Endodermal cell (in vitro differentiated cells): ENCODE measurements at regions not wholly inside any gene's neighbourhood (a gene's known extent, or its start where the extent isn't known, plus 50 kb on each side); places are given as distances from the start of the nearest gene placed in this dataset.

Source experiments
- DNase-seq: peaks from one replicate; pipeline ENCODE4 v3.0.0-alpha.2; 2017
- H3K27ac ChIP-seq: 2 replicates; pipeline ENCODE4 v1.5.1; 2013; ENCODE audit warnings: mild to moderate bottlenecking, low read depth, low read length, moderate library complexity
- H3K27me3 ChIP-seq: 2 replicates; pipeline ENCODE4 v1.6.1; 2013; ENCODE audit warnings: mild to moderate bottlenecking, low read length, moderate library complexity; ENCODE audit not compliant: insufficient read depth, control insufficient read depth, poor library complexity, severe bottlenecking
- H3K36me3 ChIP-seq: 2 replicates; pipeline ENCODE4 v1.7.0; 2013; ENCODE audit warnings: mild to moderate bottlenecking, low read length, moderate library complexity; ENCODE audit not compliant: control insufficient read depth, insufficient read depth
- H3K4me1 ChIP-seq: one replicate; pipeline ENCODE4 v1.7.0; 2013; ENCODE audit warnings: low read length; ENCODE audit not compliant: control insufficient read depth, insufficient read depth
- H3K4me3 ChIP-seq: 2 replicates; pipeline ENCODE4 v1.5.1; 2013; ENCODE audit warnings: mild to moderate bottlenecking, low read length, moderate library complexity
- H3K9ac ChIP-seq: 2 replicates; pipeline ENCODE4 v1.6.1; 2013; ENCODE audit warnings: mild to moderate bottlenecking, low read length, moderate library complexity; ENCODE audit not compliant: poor library complexity, severe bottlenecking; ENCODE audit errors: extremely low read depth
- H3K9me3 ChIP-seq: 2 replicates; pipeline ENCODE4 v1.6.1; 2013; ENCODE audit warnings: mild to moderate bottlenecking, low read length, moderate library complexity; ENCODE audit not compliant: control insufficient read depth
- H3K27ac Mint-ChIP-seq: 2 replicates; pipeline ENCODE4 v1.8.0; 2020; ENCODE audit warnings: mixed read lengths
- H3K27me3 Mint-ChIP-seq: 2 replicates; pipeline ENCODE4 v1.8.0; 2021; ENCODE audit warnings: mild to moderate bottlenecking, mixed read lengths; ENCODE audit not compliant: insufficient read depth
- H3K36me3 Mint-ChIP-seq: 2 replicates; pipeline ENCODE4 v1.8.0; 2020; ENCODE audit warnings: low read depth, mixed read lengths
- H3K4me1 Mint-ChIP-seq: 2 replicates; pipeline ENCODE4 v1.8.0; 2020; ENCODE audit warnings: mixed read lengths
- H3K4me3 Mint-ChIP-seq: 2 replicates; pipeline ENCODE4 v1.8.0; 2020; ENCODE audit warnings: mild to moderate bottlenecking, moderate library complexity, mixed read lengths
- H3K9me3 Mint-ChIP-seq: 2 replicates; pipeline ENCODE4 v1.8.0; 2020; ENCODE audit warnings: mild to moderate bottlenecking, mixed read lengths
- WGBS, 2 experiments: methylation state at CpG; one replicate each; pipeline versions ENCODE4 v1.1.5 to v1.1.7; 2013; ENCODE audit warnings: missing lambda C conversion rate in 2 of 2, mixed read lengths in 1 of 2; ENCODE audit not compliant: insufficient coverage in 1 of 2, insufficient read length in 1 of 2; 5-methylcytosine and 5-hydroxymethylcytosine counted together
- TF ChIP-seq, protein P1 (sequence below): fragments of 200-600 bp; sonication (generic); conservative IDR thresholded peaks from 2 replicates; pipeline ENCODE4 v1.5.0; 2021; ENCODE audit warnings: antibody characterized with exemption, mild to moderate bottlenecking

- no peaks in the 10 kb centered on the region for H3K9me3 Mint-ChIP-seq
- TF ChIP-seq, protein P1, sequence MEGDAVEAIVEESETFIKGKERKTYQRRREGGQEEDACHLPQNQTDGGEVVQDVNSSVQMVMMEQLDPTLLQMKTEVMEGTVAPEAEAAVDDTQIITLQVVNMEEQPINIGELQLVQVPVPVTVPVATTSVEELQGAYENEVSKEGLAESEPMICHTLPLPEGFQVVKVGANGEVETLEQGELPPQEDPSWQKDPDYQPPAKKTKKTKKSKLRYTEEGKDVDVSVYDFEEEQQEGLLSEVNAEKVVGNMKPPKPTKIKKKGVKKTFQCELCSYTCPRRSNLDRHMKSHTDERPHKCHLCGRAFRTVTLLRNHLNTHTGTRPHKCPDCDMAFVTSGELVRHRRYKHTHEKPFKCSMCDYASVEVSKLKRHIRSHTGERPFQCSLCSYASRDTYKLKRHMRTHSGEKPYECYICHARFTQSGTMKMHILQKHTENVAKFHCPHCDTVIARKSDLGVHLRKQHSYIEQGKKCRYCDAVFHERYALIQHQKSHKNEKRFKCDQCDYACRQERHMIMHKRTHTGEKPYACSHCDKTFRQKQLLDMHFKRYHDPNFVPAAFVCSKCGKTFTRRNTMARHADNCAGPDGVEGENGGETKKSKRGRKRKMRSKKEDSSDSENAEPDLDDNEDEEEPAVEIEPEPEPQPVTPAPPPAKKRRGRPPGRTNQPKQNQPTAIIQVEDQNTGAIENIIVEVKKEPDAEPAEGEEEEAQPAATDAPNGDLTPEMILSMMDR: no peak
- DNase-seq: no peak
Measured at GRCh38 chr16:26189536-26189935, 497.8 kb downstream of the HS3ST4 start.

DNA sequence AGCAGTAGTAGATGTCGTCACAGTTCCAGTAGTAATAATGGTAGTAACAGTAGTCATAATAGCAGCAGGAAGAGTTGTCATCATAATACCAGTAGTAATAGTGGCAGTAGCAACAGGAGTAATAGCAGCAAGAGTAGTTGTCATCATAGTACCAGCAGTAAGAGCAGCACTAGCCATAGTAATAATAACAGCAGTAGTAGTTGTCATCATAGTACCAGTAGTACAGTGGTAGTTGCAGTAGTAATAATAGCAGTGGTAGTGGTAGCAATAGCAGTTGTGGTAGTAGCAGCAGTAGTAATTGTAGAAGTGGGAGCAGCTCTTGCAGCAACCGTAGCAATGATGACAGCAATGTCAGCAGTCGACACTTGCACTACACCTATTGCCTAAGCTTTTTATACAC, 502.8 kb downstream of the HS3ST4 start:
- TF ChIP-seq, protein P1: no peak
- Histone ChIP-seq H3K27me3 (no peaks in the 10 kb centered on the region), H3K4me3 (no peak overlapping the region), H3K27ac (no peak overlapping the region), H3K9me3 (no peaks in the 10 kb centered on the region), H3K36me3 (no peaks in the 10 kb centered on the region), H3K9ac (no peak overlapping the region), H3K4me1 (peaks cover 7% of the 10 kb centered on the region)
- Mint-ChIP-seq H3K27me3 (peaks cover 4% of the 10 kb centered on the region), H3K4me1 (peaks cover 22% of the 10 kb centered on the region), H3K36me3 (no peaks in the 10 kb centered on the region), H3K27ac (no peak overlapping the region), H3K4me3 (no peak overlapping the region), H3K9me3 (no peaks in the 10 kb centered on the region)
- 98 to 100% methylated on average over 1 to 3 of the region's 3 CpGs for WGBS, 2 experiments
- DNase-seq: no peak

More at GRCh38 chr16:26189536-26189935, 497.8 kb downstream of the HS3ST4 start:
- Histone ChIP-seq H3K27me3 (no peaks in the 10 kb centered on the region), H3K4me3 (no peak overlapping the region), H3K27ac (no peak overlapping the region), H3K9me3 (no peaks in the 10 kb centered on the region), H3K4me1 (peaks cover 9% of the 10 kb centered on the region), H3K36me3 (no peaks in the 10 kb centered on the region), H3K9ac (no peak overlapping the region)
- Mint-ChIP-seq H3K4me1 (peaks cover 15% of the 10 kb centered on the region), H3K27me3 (no peaks in the 10 kb centered on the region), H3K4me3 (no peak overlapping the region), H3K36me3 (no peaks in the 10 kb centered on the region), H3K27ac (no peak overlapping the region)
- WGBS, 2 experiments: 86% methylated on average over 6 of the region's 6 CpGs; no CpG with 5 or more reads in 1 of the 2 experiments

DNA sequence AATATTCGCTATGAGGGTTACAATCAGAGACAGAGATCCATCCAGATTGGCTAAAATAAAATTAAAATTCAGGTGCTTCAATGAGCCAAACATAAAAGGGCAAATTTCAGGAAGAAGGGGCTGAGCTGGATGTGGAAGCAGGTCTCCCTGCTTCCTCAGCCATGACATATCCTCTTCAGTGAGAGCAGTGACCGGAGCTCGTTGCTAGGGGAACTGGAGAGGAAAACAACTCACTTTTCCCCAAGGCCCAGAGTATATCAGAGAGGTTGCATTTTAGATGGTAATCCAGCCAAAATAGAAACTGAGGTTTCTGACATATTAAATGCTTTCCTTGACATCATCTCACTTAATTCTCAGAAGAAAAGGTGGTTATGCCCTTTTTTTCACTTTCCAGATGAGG, 503.5 kb downstream of the HS3ST4 start:
- H3K4me1 ChIP-seq: peaks cover 7% of the 10 kb centered on the region
- H3K36me3 Mint-ChIP-seq: no peaks in the 10 kb centered on the region
- no peaks in the 10 kb centered on the region for H3K36me3 ChIP-seq
- DNase-seq: no peak
- TF ChIP-seq, protein P1: no peak
- H3K9me3 Mint-ChIP-seq: no peaks in the 10 kb centered on the region
- no peak overlapping the region for H3K27ac ChIP-seq
- H3K27ac Mint-ChIP-seq: no peak overlapping the region
- H3K4me3 Mint-ChIP-seq: no peak overlapping the region
- H3K27me3 Mint-ChIP-seq: peaks cover 4% of the 10 kb centered on the region
- peaks cover 22% of the 10 kb centered on the region for H3K4me1 Mint-ChIP-seq
- no peak overlapping the region for H3K4me3 ChIP-seq
- no peaks in the 10 kb centered on the region for H3K27me3 ChIP-seq
- H3K9me3 ChIP-seq: no peaks in the 10 kb centered on the region
- H3K9ac ChIP-seq: no peak overlapping the region
- 95% methylated on average over 3 of the region's 3 CpGs; no CpG with 5 or more reads in 1 of the 2 experiments for WGBS, 2 experiments
